Mesenteric fat pad (tissue), 1 donor: ENCODE measurements at regions not wholly inside any gene's neighbourhood (a gene's known extent, or its start where the extent isn't known, plus 50 kb on each side); places are given as distances from the start of the nearest gene placed in this dataset.

ENCODE experiments used
- DNase-seq: peaks from one replicate; pipeline ENCODE4 v3.0.0-alpha.2; 2020; ENCODE audit warnings: low spot score
- donor health status: DM: yes; HTN: yes; CAD: no.

DNA sequence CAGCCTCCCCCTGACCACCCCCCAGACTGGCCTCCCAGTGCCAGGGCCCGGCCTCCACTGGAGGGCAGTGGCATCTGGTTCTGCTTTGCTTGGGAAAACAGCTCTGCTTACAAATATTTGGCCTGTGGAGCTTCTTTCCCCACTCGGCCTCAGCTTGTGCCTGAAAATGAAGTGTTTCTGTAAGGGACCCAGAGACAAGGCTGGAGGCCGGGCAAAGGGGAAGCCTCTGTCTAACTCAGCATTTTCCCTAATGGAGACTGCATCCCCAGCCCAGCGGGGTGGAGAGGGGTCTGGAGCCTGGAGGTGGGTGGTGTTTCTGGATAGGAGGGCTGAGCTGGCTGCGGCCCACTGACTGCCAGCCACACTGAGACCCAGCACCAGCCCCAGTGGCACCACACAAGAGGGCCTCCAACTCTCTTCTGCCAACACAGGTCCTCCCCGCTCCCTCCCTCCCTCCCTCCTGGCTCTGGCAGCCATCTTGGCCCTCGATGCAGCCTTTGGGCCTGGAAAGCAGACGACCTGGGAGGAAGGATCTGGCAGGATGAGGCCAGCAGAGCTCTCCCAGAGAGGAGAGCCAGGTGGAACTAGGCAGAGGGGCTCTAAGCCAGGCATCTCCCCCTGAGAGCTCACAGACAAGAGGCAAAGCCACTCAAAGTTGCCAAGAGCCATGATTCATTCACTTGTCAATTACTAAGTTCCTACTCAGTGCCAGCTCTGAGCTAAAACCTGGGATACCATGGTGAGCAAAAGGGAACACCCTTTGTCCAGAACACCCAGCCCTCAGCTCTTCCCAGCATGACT is 77.1 kb upstream of the CD82 start:
- no peak for DNase-seq

- no peak for DNase-seq
Observed at GRCh38 chr11:44493383-44493782, 72.1 kb upstream of the CD82 start.

DNA sequence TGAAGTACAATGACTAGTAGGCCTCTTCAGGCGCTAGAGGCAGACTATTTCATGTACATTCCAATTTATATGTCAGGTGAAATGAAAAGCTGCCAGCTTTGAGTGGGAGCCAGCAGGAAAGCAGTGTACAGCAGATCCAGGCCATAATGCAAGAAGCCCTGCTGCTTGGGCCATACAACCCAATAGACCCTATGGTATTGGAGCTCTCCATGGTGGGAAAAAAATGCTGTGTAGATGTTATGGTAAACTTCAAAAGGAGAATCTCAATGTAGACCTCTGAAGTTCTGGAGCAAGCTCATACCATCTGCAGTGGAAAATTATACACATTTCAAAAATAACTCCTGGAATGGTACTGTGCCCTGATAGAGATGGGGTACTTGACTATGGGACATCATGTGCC is 71.5 kb upstream of the CD82 start:
- DNase-seq = no peak

- no peak for DNase-seq
Observed at GRCh38 chr11:44494785-44495184, 70.7 kb upstream of the CD82 start.

GRCh38 chr11:44496391-44496790 is 69.1 kb upstream of the CD82 start:
- no peak for DNase-seq

- no peak for DNase-seq
Observed at GRCh38 chr11:44498089-44498871, 67.2 kb upstream of the CD82 start.

DNA sequence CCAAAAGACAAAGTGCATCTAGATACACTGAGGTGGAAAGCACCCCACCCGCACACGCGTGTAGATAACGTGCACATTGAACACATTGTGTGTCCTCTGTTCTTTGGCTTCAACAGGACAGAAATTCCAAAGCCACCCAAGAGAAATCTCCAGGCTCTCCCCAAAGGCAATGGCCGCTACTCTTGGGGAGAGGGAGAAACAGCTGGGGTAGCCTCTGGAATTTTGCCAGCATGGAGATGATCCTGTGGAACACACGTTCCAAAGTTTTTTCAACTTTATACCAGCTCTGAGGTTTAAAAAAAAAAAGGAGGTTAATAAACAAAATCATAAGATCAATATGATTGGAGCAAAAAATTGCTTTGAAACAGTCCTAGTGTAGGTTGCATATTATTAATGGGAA is 63.0 kb upstream of the CD82 start:
- no peak for DNase-seq

DNA sequence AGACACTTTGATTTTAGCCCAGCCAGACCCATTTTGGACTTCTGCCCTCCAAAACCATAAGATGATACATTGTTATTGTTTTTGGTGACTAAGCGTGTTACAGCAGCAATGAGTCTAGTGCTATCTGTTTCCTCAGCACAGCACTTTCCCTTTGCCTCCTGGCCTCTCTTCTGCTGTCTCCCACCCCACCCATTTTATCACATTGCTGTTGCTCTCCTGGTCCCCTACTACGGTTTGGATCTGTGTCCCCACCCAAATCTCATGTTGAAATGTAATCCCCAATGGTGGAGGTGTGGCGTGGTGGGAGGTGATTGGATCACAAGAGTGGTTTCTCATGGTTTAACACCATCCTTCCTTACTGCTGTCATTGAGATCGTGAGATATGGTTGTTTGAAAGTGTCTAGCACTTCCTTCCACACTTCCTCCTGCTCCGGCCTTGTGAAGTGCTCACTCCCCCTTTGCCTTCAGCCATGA is 59.8 kb upstream of the CD82 start:
- no peak for DNase-seq

GRCh38 chr11:44506375-44507016 is 59.0 kb upstream of the CD82 start:
- DNase-seq = no peak

GRCh38 chr11:44507491-44507890 is 58.0 kb upstream of the CD82 start:
- no peak for DNase-seq

- DNase-seq = no peak
Observed at GRCh38 chr11:44507896-44508445, 57.5 kb upstream of the CD82 start.

DNA sequence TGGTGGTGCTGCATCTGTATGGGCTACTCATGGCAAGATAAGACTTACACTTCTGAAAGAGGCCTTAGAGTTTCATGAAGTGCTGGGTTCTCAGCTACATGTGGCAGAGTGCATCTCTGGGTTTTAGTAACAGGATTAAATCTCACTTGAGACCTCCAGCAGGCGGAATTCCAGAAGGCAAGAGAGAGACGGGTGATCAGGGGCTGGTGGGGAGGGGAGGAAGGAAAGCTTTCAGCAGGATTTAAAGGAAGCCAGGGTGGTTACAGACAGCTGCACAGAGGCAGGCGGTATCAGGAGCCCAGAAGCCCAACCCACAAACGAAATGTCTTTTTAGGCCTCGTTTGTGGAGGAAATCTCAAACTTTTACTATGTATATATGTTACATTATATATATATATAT is 56.2 kb upstream of the CD82 start:
- no peak for DNase-seq

DNA sequence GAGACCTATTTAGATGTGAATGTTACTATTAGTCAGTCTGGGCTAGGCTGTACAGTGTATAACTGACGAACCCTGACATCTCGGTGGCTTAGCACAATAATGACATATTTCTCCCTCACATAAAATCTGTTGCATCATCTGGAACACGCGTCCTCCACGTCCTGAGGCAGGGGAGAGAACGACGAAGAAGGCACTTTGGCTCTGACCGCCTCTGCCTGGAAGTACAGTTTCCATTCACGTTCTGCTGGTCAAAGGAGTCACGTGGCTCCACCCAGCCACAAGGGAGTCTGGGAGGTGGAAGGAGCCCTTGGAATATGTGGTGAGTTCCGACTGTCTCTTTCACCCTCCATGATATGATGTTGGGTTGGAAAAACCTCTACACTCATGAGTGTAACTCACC is 55.1 kb upstream of the CD82 start:
- no peak for DNase-seq

DNA sequence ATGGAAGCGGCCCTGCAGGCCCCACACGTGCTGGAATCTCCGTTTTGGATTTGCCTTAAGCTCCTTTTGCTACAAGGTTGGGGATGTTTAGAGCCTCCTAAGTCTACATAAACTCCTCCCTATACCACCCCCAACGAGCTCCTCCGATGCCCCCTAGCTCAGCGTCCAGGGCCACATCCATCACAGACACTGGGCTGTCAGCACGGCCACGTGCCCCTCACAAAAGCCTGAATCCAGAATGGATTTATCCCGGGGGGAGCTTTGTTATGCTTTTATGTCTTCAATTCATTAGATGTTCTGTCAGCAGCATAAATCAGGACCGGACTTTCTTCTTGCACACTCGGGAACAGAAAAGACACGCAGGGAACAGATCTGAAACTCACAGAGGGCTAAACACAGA is 52.6 kb upstream of the CD82 start:
- DNase-seq = no peak

- no peak for DNase-seq
Observed at GRCh38 chr11:44515048-44515447, 50.4 kb upstream of the CD82 start.
